ENCODE measurements at regions not wholly inside any gene's neighbourhood (a gene's known extent, or its start where the extent isn't known, plus 50 kb on each side); places are given as distances from the start of the nearest gene placed in this dataset.
A peak's percentile ranks its signal among the peaks of the same experiment; 100 is the strongest.

DNA sequence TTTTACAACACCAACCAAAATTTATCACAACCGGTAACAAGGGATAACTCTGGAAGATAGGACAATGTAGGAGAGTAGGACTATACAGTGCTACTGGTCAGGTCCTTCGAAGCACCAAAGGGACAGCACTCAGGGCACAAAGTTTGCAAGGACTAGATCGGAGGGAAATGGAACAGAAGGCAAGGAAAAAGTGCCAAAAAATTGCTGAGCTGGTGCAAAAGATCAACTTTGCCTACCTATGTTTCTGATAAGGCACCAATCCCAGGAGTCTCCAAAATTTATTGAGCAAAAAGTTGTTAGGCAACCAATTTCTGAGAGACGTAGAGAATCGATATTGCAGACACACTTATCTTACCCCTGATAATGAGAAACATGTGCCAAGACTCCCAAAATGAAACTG is 160.0 kb upstream of the PLEKHA5 start:
- ChIA-PET CTCF (ENCODE audit: partially characterized antibody) (interaction anchor here (0.7 to 1.3 kb wide), 2 partner anchors 191 to 485 kb away, joined by 3 read pairs; no protein-coding TSS in a partner anchor), POLR2A (ENCODE audit: partially characterized antibody) (no interaction called here)
- no peak overlapping the region for H4K5ac ChIP-seq (ENCODE audit: insufficient read length, low read depth, low read length)
- H2BK20ac ChIP-seq (ENCODE audit: low read length) = peak overlapping the region; percentile 40; the same call in 1 of the 2 replicates
- FAIRE-seq = no peak
- H3K36me3 ChIP-seq (ENCODE audit: control insufficient read depth in 2 of 4, insufficient read depth in 4 of 4, low read length in 3 of 4) = no peaks in the 10 kb centered on the region; a peak in 1 of 8 replicates
- no peak for TF ChIP-seq TAF7 (optimal IDR thresholded peaks at IDR 0.05; ENCODE audit: borderline replicate concordance, low read depth, low read length)
- TF ChIP-seq PHF8 (conservative IDR thresholded peaks at IDR 0.05; ENCODE audit: low read depth, low read length) = no peak
- no peak for TF ChIP-seq BRCA1 (IDR thresholded peaks at IDR 0.05; ENCODE audit: low read depth, low read length)
- no peak for TF ChIP-seq RAD21 (IDR thresholded peaks at IDR 0.05 in 1 of 2, conservative IDR thresholded peaks at IDR 0.05 in 1 of 2; ENCODE audit: low read depth in 2 of 2, low read length in 2 of 2)
- no peak for TF ChIP-seq TAF1 (IDR thresholded peaks at IDR 0.05; ENCODE audit: low read depth, low read length)
- TF ChIP-seq ZNF274 (IDR thresholded peaks at IDR 0.05; ENCODE audit: borderline replicate concordance, extremely low read depth, low read length) = no peak
- TF ChIP-seq ATF3 (IDR thresholded peaks at IDR 0.05; ENCODE audit: insufficient read depth, low read depth, low read length) = no peak
- no peak for TF ChIP-seq KDM4A (IDR thresholded peaks at IDR 0.05; ENCODE audit: low read depth, low read length, severe bottlenecking)
- no peak for TF ChIP-seq EP300 (IDR thresholded peaks at IDR 0.05; ENCODE audit: borderline replicate concordance in 1 of 2, low read depth in 2 of 2, low read length in 2 of 2)
- H3K4me1 ChIP-seq (replicated peaks in 1 of 4; ENCODE audit: control insufficient read depth in 3 of 4, insufficient read depth in 4 of 4, low read length in 3 of 4) = peaks cover 6 to 26% (median 15%) of the 10 kb centered on the region in 4 experiments; a peak in 4 of 7 replicates
- H3K79me1 ChIP-seq (ENCODE audit: low read depth, low read length) = no peaks in the 10 kb centered on the region
- no peak overlapping the region for H3K4me2 ChIP-seq (ENCODE audit: insufficient read depth in 1 of 2, low read depth in 2 of 2, low read length in 2 of 2)
- no peaks in the 10 kb centered on the region for H3K79me2 ChIP-seq (ENCODE audit: control insufficient read depth in 1 of 2, insufficient read depth in 2 of 2, low read length in 2 of 2)
- H2BK5ac ChIP-seq (ENCODE audit: low read depth, low read length) = no peak overlapping the region
- H3K27ac ChIP-seq (ENCODE audit: low read depth, low read length) = no peak overlapping the region
- no peak overlapping the region for H2BK12ac ChIP-seq (ENCODE audit: low read depth, low read length)
- no peaks in the 10 kb centered on the region for H3K9me3 ChIP-seq (ENCODE audit: insufficient read depth in 2 of 2, low read depth in 1 of 2, low read length in 1 of 2)
- H3K14ac ChIP-seq (ENCODE audit: insufficient read length) = no peak overlapping the region
- no peaks in the 10 kb centered on the region for H3K23me2 ChIP-seq (ENCODE audit: low read depth, low read length)
- H3K18ac ChIP-seq (ENCODE audit: extremely low read depth, low read length) = 0 out of 2 replicates have a peak overlapping the region, but pooled peaks have one; percentile 26
- H3K23ac ChIP-seq (ENCODE audit: insufficient read length) = no peak overlapping the region
- no peak overlapping the region for H3K4ac ChIP-seq (replicated peaks; ENCODE audit: insufficient read length, low read depth, low read length)
- no peak overlapping the region for H2BK120ac ChIP-seq (replicated peaks; ENCODE audit: low read depth, low read length)
- no peak overlapping the region for H2AK5ac ChIP-seq (ENCODE audit: low read depth, low read length)
- no peak overlapping the region for H4K91ac ChIP-seq (replicated peaks; ENCODE audit: insufficient read length, low read length)
- DNase-seq (ENCODE audit: low read depth in 1 of 2, low spot score in 2 of 2) = no peak
- peaks cover 0 to 2% (median 0%) of the 10 kb centered on the region in 4 experiments; a peak in 1 of 7 replicates for H3K27me3 ChIP-seq (replicated peaks in 1 of 4; ENCODE audit: control insufficient read depth in 3 of 4, extremely low read depth in 1 of 4, insufficient read depth in 3 of 4, low read length in 3 of 4)
- H4K8ac ChIP-seq (ENCODE audit: extremely low read depth, insufficient read depth, low read length) = no peak overlapping the region
- H2AFZ ChIP-seq (ENCODE audit: low read length) = no peak overlapping the region
- H3K56ac ChIP-seq (replicated peaks; ENCODE audit: insufficient read length, low read depth, low read length) = no peak overlapping the region
- H3K9ac ChIP-seq (replicated peaks in 1 of 4; ENCODE audit: extremely low read depth in 1 of 4, low read depth in 3 of 4, low read length in 3 of 4) = peak overlapping the region in 1 of 4 experiments; percentile 37; a peak in 1 of 7 replicates
- WGBS, 2 experiments (ENCODE audit: extremely low coverage in 1 of 2, insufficient coverage in 1 of 2, insufficient read length in 1 of 2, insufficient replicate concordance in 2 of 2, low coverage in 1 of 2, low lambda C conversion rate in 2 of 2, missing lambda C conversion rate in 1 of 2) = 89% methylated on average over 5 of the region's 5 CpGs; no CpG with 5 or more reads in 1 of the 2 experiments
- no peak overlapping the region for H3K4me3 ChIP-seq (ENCODE audit: extremely low read depth in 1 of 4, insufficient read depth in 2 of 4, low read depth in 3 of 4, low read length in 4 of 4)
- H2BK15ac ChIP-seq (ENCODE audit: low read length) = no peak overlapping the region
- no peaks in the 10 kb centered on the region for H4K20me1 ChIP-seq (replicated peaks in 1 of 2; ENCODE audit: control insufficient read depth in 1 of 2, insufficient read depth in 2 of 2, low read length in 2 of 2)

Data from H1 (cell line).